ENCODE measurements at regions not wholly inside any gene's neighbourhood (a gene's known extent, or its start where the extent isn't known, plus 50 kb on each side); places are given as distances from the start of the nearest gene placed in this dataset.

DNA sequence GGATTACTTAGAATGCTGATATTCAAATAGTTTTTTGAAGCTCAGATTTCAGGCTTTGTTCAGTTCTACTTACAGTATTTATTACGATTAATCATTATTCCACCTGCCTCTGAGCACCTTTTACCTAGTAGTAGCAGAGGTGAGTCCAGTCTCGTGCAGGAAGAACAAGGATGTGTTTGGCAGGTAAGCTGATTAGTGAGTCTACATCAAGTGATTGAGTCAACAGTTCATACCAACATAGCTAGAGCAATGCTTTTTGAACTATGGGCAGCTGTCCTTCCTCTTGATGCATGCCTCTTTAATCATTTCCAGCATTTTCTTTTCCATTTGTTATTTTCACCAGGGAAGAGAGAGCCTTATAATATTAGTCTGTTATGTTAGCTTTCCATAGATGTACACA is 838.9 kb downstream of the USP25 start:
- TF ChIP-seq, protein P1, sequence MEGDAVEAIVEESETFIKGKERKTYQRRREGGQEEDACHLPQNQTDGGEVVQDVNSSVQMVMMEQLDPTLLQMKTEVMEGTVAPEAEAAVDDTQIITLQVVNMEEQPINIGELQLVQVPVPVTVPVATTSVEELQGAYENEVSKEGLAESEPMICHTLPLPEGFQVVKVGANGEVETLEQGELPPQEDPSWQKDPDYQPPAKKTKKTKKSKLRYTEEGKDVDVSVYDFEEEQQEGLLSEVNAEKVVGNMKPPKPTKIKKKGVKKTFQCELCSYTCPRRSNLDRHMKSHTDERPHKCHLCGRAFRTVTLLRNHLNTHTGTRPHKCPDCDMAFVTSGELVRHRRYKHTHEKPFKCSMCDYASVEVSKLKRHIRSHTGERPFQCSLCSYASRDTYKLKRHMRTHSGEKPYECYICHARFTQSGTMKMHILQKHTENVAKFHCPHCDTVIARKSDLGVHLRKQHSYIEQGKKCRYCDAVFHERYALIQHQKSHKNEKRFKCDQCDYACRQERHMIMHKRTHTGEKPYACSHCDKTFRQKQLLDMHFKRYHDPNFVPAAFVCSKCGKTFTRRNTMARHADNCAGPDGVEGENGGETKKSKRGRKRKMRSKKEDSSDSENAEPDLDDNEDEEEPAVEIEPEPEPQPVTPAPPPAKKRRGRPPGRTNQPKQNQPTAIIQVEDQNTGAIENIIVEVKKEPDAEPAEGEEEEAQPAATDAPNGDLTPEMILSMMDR (conservative IDR thresholded peaks at IDR 0.05; ENCODE audit: low read length), result no peak
- DNase-seq (ENCODE audit: low read depth), result no peak
- no peak overlapping the region for H3K4me3 ChIP-seq (ENCODE audit: low read length)

DNA sequence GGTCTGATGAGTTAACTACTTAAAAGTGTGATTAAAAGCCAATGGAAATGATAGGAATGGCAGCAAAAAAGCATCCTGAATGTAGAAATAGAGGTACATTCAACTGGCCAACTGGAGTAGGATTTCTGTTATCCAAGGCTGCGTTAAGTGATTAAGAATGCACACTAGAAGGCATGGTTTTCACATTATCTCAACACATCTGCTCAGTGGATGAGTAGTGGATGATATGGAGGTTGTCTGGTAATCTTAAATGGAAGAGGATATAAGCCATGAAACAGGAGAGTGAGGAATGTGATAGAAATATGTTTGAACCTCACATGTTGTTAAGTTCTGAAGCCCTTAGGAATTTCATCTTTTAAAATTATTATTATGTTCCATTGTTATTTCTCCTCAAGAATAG is 839.9 kb downstream of the USP25 start:
- peak; percentile 8 for DNase-seq (ENCODE audit: low read depth)
- TF ChIP-seq, protein P1 (conservative IDR thresholded peaks at IDR 0.05; ENCODE audit: low read length), result no peak
- H3K4me3 ChIP-seq (ENCODE audit: low read length), result no peak overlapping the region

DNA sequence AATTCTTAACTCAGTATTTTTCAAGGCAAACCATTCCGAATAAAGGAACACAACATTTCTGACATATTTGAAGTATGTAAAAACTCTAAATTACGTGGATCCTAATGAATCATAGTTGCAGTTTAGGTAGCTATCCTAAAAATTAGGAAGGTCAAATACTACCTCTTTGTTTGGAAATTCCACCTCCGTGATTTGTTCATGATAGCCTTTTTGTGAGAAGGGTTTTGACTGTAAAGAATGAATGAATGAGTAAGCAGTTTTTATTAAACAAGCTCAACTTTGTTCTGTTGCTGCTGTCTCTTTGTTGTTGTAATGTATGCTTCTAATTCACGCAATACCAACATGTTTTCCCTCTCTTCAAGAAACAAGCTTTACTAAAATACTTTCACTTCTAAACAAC is 840.4 kb downstream of the USP25 start:
- TF ChIP-seq, protein P1 (conservative IDR thresholded peaks at IDR 0.05; ENCODE audit: low read length), result no peak
- no peak for DNase-seq (ENCODE audit: low read depth)
- no peak overlapping the region for H3K4me3 ChIP-seq (ENCODE audit: low read length)

DNA sequence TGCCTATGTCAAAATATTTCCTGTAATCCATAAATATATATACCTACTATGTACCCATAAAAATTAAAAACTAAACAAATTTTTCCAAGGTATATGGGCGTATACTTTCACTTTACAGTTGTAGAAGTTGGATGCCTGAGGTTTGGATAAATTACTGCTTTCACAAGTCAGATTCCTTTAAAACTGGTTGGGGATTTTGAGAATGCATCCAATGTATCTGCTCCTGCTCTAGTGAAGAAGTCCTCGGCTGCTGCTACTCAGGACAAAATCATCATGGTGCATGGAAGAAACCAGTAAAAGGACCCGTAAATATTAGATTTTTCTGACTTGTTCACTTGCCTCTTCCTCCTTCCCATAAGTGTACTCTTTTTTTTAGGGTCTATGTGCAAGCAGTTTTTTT is 841.1 kb downstream of the USP25 start:
- peak; percentile 12 for DNase-seq (ENCODE audit: low read depth)
- no peak overlapping the region for H3K4me3 ChIP-seq (ENCODE audit: low read length)
- TF ChIP-seq, protein P1 (conservative IDR thresholded peaks at IDR 0.05; ENCODE audit: low read length), result no peak

DNA sequence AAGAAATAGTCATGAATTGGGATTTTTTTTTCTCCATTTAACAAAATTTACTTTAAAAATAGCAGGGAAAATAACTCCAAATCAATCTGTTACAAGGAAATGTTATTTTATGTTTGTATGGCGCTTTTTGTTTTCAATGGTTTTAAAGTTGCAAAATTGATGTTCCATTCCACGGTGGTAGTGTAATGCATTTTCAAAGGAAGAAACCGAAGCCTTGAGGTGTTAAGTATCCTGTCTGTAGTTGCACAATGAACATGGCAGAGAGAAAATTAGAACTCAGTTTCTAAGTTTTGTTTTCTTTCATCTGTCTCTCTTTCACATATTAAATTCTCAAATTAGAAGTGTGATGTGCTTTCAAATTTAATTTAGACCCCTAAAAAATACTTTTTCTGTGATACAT is 841.8 kb downstream of the USP25 start:
- no peak overlapping the region for H3K4me3 ChIP-seq (ENCODE audit: low read length)
- TF ChIP-seq, protein P1 (conservative IDR thresholded peaks at IDR 0.05; ENCODE audit: low read length), result no peak
- DNase-seq (ENCODE audit: low read depth), result peak; percentile 5

DNA sequence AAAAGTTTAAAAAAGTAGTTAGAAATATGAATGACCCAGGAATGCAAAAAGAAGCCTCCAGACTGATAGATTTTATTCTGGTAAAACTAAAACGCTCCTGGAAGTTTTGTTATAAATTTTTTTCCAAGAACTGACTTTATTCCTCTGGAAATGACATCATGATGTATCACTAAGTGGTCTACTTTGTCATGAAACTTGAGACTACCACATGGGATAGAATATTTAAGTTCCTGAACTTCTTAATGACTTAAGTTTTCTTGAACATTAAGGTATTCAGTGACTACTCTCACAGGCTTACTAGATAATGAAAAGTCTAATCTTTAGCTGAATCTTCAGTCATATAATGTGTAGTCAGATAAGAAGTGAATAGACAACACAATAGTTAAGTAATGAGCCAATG is 842.2 kb downstream of the USP25 start:
- H3K4me3 ChIP-seq (ENCODE audit: low read length), result no peak overlapping the region
- TF ChIP-seq, protein P1 (conservative IDR thresholded peaks at IDR 0.05; ENCODE audit: low read length), result no peak
- peak; percentile 7 for DNase-seq (ENCODE audit: low read depth)

DNA sequence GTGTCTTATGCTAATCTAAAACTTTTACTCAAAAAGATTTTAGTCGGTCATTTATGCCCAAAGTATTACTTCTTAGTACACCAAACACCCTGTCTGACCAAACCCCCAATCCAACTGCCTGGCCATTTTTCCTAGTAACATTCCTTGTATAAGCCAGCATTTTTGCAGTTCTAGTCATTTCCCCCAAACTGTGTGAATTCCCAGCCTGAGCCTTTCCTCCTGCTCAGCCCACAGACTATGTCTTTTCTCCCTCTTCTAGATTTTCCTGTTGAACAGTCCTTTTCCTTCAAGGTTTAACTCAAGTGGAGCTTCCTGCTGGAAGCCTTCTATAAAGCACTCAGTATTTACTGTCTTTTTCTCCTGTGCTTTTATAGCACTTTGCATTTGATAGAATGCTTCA is 843.8 kb downstream of the USP25 start:
- TF ChIP-seq, protein P1 (conservative IDR thresholded peaks at IDR 0.05; ENCODE audit: low read length), result no peak
- peak; percentile 81 for DNase-seq (ENCODE audit: low read depth)
- no peak overlapping the region for H3K4me3 ChIP-seq (ENCODE audit: low read length)

All from AG10803 (cell line).